SK-N-SH (cell line): ENCODE measurements at regions not wholly inside any gene's neighbourhood (a gene's known extent, or its start where the extent isn't known, plus 50 kb on each side); places are given as distances from the start of the nearest gene placed in this dataset.

Source experiments
- CTCF ChIA-PET: fragments of 300-600, 350-600 bp; formaldehyde crosslinking; extraction: SDS; loops from one replicate; lab custom pipeline; 2021; lab: Yijun Ruan, JAX
- POLR2A ChIA-PET: fragments of 350-600 bp; sonication (Branson Sonifier 250); formaldehyde crosslinking; extraction: SDS; loops from one replicate; lab custom pipeline; 2020; ENCODE audit warnings: antibody characterized with exemption, inconsistent platforms; lab: Yijun Ruan, JAX
- DNase-seq: peaks from one replicate; pipeline ENCODE4 v3.0.0; 2012
- H2AFZ ChIP-seq: fragments of 200-600 bp; sonication (generic); 2 replicates; pipeline ENCODE4 v1.8.1; 2016; ENCODE audit warnings: antibody characterized with exemption, mild to moderate bottlenecking, low read depth
- H3F3A ChIP-seq: fragments of 200-600 bp; sonication (generic); replicated peaks from 2 replicates; pipeline ENCODE3; 2016; ENCODE audit warnings: antibody characterized with exemption, mild to moderate bottlenecking; ENCODE audit not compliant: insufficient read depth
- H3K27ac ChIP-seq, 2 experiments: fragments of 200-500 bp in 1 of 2; fragments of 200-600 bp in 1 of 2; sonication (Bioruptor generic) in 1 of 2; sonication (generic), shearing (Covaris generic) in 1 of 2; 2 replicates each; pipeline versions ENCODE4 v1.5.1 to v1.6.1; 2014 to 2016; ENCODE audit warnings: low read depth in 2 of 2, inconsistent platforms in 1 of 2, low read length in 1 of 2, mild to moderate bottlenecking in 1 of 2, mixed read lengths in 1 of 2
- H3K27me3 ChIP-seq: fragments of 200-600 bp; sonication (generic), shearing (Covaris generic); 2 replicates; pipeline ENCODE4 v1.6.1; 2016; ENCODE audit warnings: mixed run types; ENCODE audit not compliant: insufficient read depth
- H3K36me3 ChIP-seq, 2 experiments: fragments of 200-500 bp in 1 of 2; fragments of 200-600 bp in 1 of 2; sonication (Bioruptor generic) in 1 of 2; sonication (generic) in 1 of 2; replicated peaks in 1 of 2; 2 replicates each; pipeline versions ENCODE3 to v1.5.1; 2014 to 2016; ENCODE audit warnings: low read length in 1 of 2, mild to moderate bottlenecking in 1 of 2; ENCODE audit not compliant: insufficient read depth in 2 of 2, control insufficient read depth in 1 of 2
- H3K4me1 ChIP-seq, 2 experiments: fragments of 200-500 bp in 1 of 2; fragments of 200-600 bp in 1 of 2; sonication (Bioruptor generic) in 1 of 2; sonication (generic), shearing (Covaris generic) in 1 of 2; 2 replicates each; pipeline versions ENCODE4 v1.5.1 to v1.6.1; 2014 to 2016; ENCODE audit warnings: low read depth in 1 of 2, low read length in 1 of 2, mixed run types in 1 of 2; ENCODE audit not compliant: insufficient read depth in 2 of 2, control insufficient read depth in 1 of 2
- H3K4me2 ChIP-seq: fragments of 200-600 bp; sonication (generic), shearing (Covaris generic); 2 replicates; pipeline ENCODE4 v1.6.1; 2017; ENCODE audit warnings: mixed run types
- H3K4me3 ChIP-seq, 2 experiments: fragments of 200-500 bp in 1 of 2; fragments of 200-600 bp in 1 of 2; sonication (Bioruptor generic) in 1 of 2; sonication (generic), shearing (Covaris generic) in 1 of 2; 2 replicates each; pipeline versions ENCODE4 v1.5.1 to v1.8.1; 2014 to 2016; ENCODE audit warnings: low read depth in 2 of 2, inconsistent platforms in 1 of 2, low read length in 1 of 2, mild to moderate bottlenecking in 1 of 2, mixed read lengths in 1 of 2, moderate library complexity in 1 of 2
- H3K79me2 ChIP-seq: fragments of 200-600 bp; sonication (generic); 2 replicates; pipeline ENCODE4 v1.8.1; 2017; ENCODE audit warnings: mild to moderate bottlenecking; ENCODE audit not compliant: insufficient read depth
- H3K9ac ChIP-seq: fragments of 200-600 bp; sonication (generic); 2 replicates; pipeline ENCODE4 v1.6.1; 2017; ENCODE audit warnings: mixed run types
- H3K9me2 ChIP-seq: fragments of 200-600 bp; sonication (generic); 2 replicates; pipeline ENCODE4 v1.6.1; 2017; ENCODE audit warnings: mixed run types
- H3K9me3 ChIP-seq: fragments of 200-600 bp; sonication (generic); 2 replicates; pipeline ENCODE4 v1.6.1; 2017; ENCODE audit warnings: mixed run types, mild to moderate bottlenecking, moderate library complexity
- H4K20me1 ChIP-seq: fragments of 200-600 bp; sonication (generic); 2 replicates; pipeline ENCODE4 v1.6.1; 2017; ENCODE audit warnings: mild to moderate bottlenecking, mixed run types; ENCODE audit not compliant: insufficient read depth
- CHD2 ChIP-seq: fragments of 150-350 bp; IDR thresholded peaks from 2 replicates; pipeline ENCODE4 v1.6.1; 2018; ENCODE audit warnings: low read length; ENCODE audit not compliant: partially characterized antibody
- EZH2phosphoT487 ChIP-seq: fragments of 200-600 bp; sonication (generic); IDR thresholded peaks from 2 replicates; pipeline ENCODE4 v1.6.1; 2017; ENCODE audit warnings: low read depth, mixed run types, mild to moderate bottlenecking, antibody characterized with exemption, moderate library complexity, borderline replicate concordance
- FOXJ3 ChIP-seq: sonication (generic); formaldehyde crosslinking; IDR thresholded peaks from 2 replicates; pipeline ENCODE4 v1.5.1; 2020; ENCODE audit warnings: mild to moderate bottlenecking, missing genetic modification reagents
- FOXM1 ChIP-seq: IDR thresholded peaks from 2 replicates; pipeline ENCODE4 v1.4.0; 2012; ENCODE audit warnings: low read depth, mild to moderate bottlenecking
- GABPA ChIP-seq: IDR thresholded peaks from 2 replicates; pipeline ENCODE4 v1.4.0; 2012; ENCODE audit warnings: low read depth, mild to moderate bottlenecking
- MXI1 ChIP-seq: IDR thresholded peaks from 2 replicates; pipeline ENCODE4 v1.6.1; 2012; ENCODE audit warnings: mild to moderate bottlenecking, low read depth, low read length, improper control_type of control experiment
- NFIC ChIP-seq: IDR thresholded peaks from 2 replicates; pipeline ENCODE4 v1.4.0; 2012; ENCODE audit warnings: borderline replicate concordance
- NRF1 ChIP-seq: IDR thresholded peaks from 2 replicates; pipeline ENCODE4 v1.6.1; 2012; ENCODE audit warnings: low read depth, mild to moderate bottlenecking, low read length
- RCOR1 ChIP-seq: fragments of 150-350 bp; IDR thresholded peaks from 2 replicates; pipeline ENCODE4 v1.6.1; 2017; ENCODE audit warnings: antibody characterized with exemption, low read length
- TAF1 ChIP-seq: IDR thresholded peaks from 2 replicates; pipeline ENCODE4 v1.6.1; 2012; ENCODE audit warnings: low read depth, mild to moderate bottlenecking, low read length, moderate library complexity, borderline replicate concordance
- TCF12 ChIP-seq: IDR thresholded peaks from 2 replicates; pipeline ENCODE4 v1.4.0; 2012
- TEAD4 ChIP-seq: IDR thresholded peaks from 2 replicates; pipeline ENCODE4 v1.4.0; 2012; ENCODE audit warnings: mild to moderate bottlenecking, borderline replicate concordance; ENCODE audit not compliant: insufficient read depth
- WGBS: methylation state at CpG from one replicate; pipeline ENCODE4 v1.1.6; 2017; ENCODE audit warnings: low lambda C conversion rate; 5-methylcytosine and 5-hydroxymethylcytosine counted together
- TF ChIP-seq, protein P1 (sequence below): IDR thresholded peaks from 2 replicates; pipeline ENCODE4 v1.4.0; 2012; ENCODE audit warnings: low read depth, borderline replicate concordance
- TF ChIP-seq, protein P2 (sequence below): fragments of 200-600 bp; sonication (generic); IDR thresholded peaks from 2 replicates; pipeline ENCODE4 v1.6.1; 2017; ENCODE audit warnings: antibody characterized with exemption, mild to moderate bottlenecking, moderate library complexity
- TF ChIP-seq, protein P3 (sequence below): IDR thresholded peaks from 2 replicates; pipeline ENCODE4 v1.4.0; 2012; ENCODE audit warnings: low read depth
- TF ChIP-seq, protein P4 (sequence below): fragments of 150-350 bp; IDR thresholded peaks from 2 replicates; pipeline ENCODE4 v1.6.1; 2016; ENCODE audit warnings: mild to moderate bottlenecking, low read depth, low read length
- TF ChIP-seq, protein P5 (sequence below): IDR thresholded peaks from 2 replicates; pipeline ENCODE4; 2012

DNA sequence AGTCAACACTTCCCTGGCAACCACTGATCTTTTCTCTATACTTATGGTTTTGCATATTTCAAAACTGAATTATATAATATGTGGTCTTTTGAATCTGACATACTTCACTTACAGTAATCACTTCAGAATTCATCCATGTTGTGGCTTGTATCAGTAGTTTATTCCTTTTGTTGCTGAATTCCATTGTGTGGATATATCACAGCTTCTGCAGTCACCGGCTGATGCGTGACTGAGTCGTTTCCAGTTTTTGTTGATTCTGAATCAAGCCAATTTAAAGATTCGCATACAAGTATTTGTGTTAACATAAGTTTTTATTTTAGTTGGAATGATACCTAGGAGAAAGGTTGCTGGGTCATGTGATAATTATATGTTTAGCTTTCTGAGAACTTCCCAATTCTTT, 672.5 kb upstream of the ANKRD30A start:
- no peaks in the 10 kb centered on the region for H3K9me3 ChIP-seq
- ChIA-PET CTCF (no interaction called here), POLR2A (no interaction called here)
- peaks cover 3% of the 10 kb centered on the region for H3F3A ChIP-seq
- no peak overlapping the region for H3K27ac ChIP-seq
- no peak overlapping the region for H3K9ac ChIP-seq
- TF ChIP-seq, protein P1, sequence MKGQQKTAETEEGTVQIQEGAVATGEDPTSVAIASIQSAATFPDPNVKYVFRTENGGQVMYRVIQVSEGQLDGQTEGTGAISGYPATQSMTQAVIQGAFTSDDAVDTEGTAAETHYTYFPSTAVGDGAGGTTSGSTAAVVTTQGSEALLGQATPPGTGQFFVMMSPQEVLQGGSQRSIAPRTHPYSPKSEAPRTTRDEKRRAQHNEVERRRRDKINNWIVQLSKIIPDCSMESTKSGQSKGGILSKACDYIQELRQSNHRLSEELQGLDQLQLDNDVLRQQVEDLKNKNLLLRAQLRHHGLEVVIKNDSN: no peak
- no peak for TF ChIP-seq CHD2
- TF ChIP-seq, protein P2, sequence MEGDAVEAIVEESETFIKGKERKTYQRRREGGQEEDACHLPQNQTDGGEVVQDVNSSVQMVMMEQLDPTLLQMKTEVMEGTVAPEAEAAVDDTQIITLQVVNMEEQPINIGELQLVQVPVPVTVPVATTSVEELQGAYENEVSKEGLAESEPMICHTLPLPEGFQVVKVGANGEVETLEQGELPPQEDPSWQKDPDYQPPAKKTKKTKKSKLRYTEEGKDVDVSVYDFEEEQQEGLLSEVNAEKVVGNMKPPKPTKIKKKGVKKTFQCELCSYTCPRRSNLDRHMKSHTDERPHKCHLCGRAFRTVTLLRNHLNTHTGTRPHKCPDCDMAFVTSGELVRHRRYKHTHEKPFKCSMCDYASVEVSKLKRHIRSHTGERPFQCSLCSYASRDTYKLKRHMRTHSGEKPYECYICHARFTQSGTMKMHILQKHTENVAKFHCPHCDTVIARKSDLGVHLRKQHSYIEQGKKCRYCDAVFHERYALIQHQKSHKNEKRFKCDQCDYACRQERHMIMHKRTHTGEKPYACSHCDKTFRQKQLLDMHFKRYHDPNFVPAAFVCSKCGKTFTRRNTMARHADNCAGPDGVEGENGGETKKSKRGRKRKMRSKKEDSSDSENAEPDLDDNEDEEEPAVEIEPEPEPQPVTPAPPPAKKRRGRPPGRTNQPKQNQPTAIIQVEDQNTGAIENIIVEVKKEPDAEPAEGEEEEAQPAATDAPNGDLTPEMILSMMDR: no peak
- TF ChIP-seq NFIC: no peak
- TF ChIP-seq RCOR1: no peak
- TF ChIP-seq, protein P3, sequence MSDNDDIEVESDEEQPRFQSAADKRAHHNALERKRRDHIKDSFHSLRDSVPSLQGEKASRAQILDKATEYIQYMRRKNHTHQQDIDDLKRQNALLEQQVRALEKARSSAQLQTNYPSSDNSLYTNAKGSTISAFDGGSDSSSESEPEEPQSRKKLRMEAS: no peak
- no peak for TF ChIP-seq FOXJ3
- TF ChIP-seq, protein P4, sequence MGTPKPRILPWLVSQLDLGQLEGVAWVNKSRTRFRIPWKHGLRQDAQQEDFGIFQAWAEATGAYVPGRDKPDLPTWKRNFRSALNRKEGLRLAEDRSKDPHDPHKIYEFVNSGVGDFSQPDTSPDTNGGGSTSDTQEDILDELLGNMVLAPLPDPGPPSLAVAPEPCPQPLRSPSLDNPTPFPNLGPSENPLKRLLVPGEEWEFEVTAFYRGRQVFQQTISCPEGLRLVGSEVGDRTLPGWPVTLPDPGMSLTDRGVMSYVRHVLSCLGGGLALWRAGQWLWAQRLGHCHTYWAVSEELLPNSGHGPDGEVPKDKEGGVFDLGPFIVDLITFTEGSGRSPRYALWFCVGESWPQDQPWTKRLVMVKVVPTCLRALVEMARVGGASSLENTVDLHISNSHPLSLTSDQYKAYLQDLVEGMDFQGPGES: no peak
- no peak for TF ChIP-seq TEAD4
- TF ChIP-seq NRF1: no peak
- no peak for TF ChIP-seq TCF12
- TF ChIP-seq MXI1: no peak
- TF ChIP-seq FOXM1: no peak
- no peak for TF ChIP-seq TAF1
- no peak overlapping the region for H3K4me2 ChIP-seq
- no peak for DNase-seq
- 73% methylated on average over 4 of the region's 4 CpGs for WGBS
- no peaks in the 10 kb centered on the region for H3K36me3 ChIP-seq
- H2AFZ ChIP-seq: no peak overlapping the region
- H3K27me3 ChIP-seq: no peaks in the 10 kb centered on the region
- H3K79me2 ChIP-seq: no peaks in the 10 kb centered on the region
- H4K20me1 ChIP-seq: no peaks in the 10 kb centered on the region
- no peaks in the 10 kb centered on the region for H3K9me2 ChIP-seq
- H3K4me3 ChIP-seq: no peak overlapping the region
- H3K4me1 ChIP-seq: peaks cover 10 to 17% of the 10 kb centered on the region in 2 experiments; a peak in 3 of 4 replicates

DNA sequence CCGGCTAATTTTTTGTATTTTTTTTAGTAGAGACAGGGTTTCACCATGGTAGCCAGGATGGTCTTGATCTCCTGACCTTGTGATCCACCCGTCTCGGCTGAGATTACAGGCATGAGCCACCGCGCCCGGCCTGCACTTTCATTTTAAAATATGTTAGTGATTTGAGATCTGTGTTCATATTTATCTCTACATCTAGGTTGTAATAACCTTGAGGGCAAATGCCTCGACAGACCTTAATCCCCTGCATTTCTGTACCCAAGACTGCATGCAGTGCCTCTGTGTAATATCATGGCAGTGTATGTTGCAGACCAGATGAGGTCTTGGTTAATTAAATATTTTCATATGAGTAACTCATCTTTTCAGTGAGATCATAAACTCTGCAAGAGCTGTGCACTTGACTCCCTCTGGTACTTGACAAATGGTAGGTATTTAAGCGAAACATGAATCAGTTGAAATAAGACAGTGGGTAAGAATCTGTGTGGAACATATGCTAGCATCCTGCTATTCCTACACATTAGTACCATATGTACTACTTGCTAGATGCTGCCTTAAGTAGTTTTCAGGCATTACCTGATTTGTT, 673.9 kb upstream of the ANKRD30A start:
- H3K4me3 ChIP-seq: no peak overlapping the region
- no peaks in the 10 kb centered on the region for H3K9me3 ChIP-seq
- H3K36me3 ChIP-seq: no peaks in the 10 kb centered on the region
- WGBS: 84% methylated on average over 8 of the region's 8 CpGs
- no peak overlapping the region for H3K9ac ChIP-seq
- no peaks in the 10 kb centered on the region for H3K27me3 ChIP-seq
- H4K20me1 ChIP-seq: no peaks in the 10 kb centered on the region
- TF ChIP-seq GABPA (no peak), EZH2phosphoT487 (no peak), TEAD4 (no peak)
- TF ChIP-seq, protein P2: no peak
- TF ChIP-seq, protein P5, sequence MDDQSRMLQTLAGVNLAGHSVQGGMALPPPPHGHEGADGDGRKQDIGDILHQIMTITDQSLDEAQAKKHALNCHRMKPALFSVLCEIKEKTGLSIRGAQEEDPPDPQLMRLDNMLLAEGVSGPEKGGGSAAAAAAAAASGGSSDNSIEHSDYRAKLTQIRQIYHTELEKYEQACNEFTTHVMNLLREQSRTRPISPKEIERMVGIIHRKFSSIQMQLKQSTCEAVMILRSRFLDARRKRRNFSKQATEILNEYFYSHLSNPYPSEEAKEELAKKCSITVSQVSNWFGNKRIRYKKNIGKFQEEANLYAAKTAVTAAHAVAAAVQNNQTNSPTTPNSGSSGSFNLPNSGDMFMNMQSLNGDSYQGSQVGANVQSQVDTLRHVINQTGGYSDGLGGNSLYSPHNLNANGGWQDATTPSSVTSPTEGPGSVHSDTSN: no peak
- H3K4me1 ChIP-seq: peaks cover 16 to 17% of the 10 kb centered on the region in 2 experiments; a peak in 3 of 4 replicates
- no peak overlapping the region for H2AFZ ChIP-seq
- no peak overlapping the region for H3K4me2 ChIP-seq
- H3K9me2 ChIP-seq: no peaks in the 10 kb centered on the region
- CTCF ChIA-PET: interaction anchor here (0.7 kb wide), 1 partner anchor 62 kb away, joined by 3 read pairs; no protein-coding TSS in a partner anchor
- no peak for DNase-seq
- no peak overlapping the region for H3K27ac ChIP-seq
- no peaks in the 10 kb centered on the region for H3K79me2 ChIP-seq
- POLR2A ChIA-PET: no interaction called here
- peaks cover 4% of the 10 kb centered on the region for H3F3A ChIP-seq
